H1 (cell line): ENCODE measurements at regions not wholly inside any gene's neighbourhood (a gene's known extent, or its start where the extent isn't known, plus 50 kb on each side); places are given as distances from the start of the nearest gene placed in this dataset.
A peak's percentile ranks its signal among the peaks of the same experiment; 100 is the strongest.

ENCODE experiments used
- CEBPB ChIP-seq: IDR thresholded peaks from 2 replicates; pipeline ENCODE4 v1.6.1; 2012; ENCODE audit warnings: low read depth, low read length
- CREB1 ChIP-seq: IDR thresholded peaks from 2 replicates; pipeline ENCODE4 v1.6.1; 2012; ENCODE audit warnings: inconsistent platforms
- CTCF ChIP-seq, 3 experiments: IDR thresholded peaks; 1 replicate in 2 of 3; 2 replicates in 1 of 3; pipeline versions ENCODE4 v1.5.1 to v1.6.1; 2011; ENCODE audit warnings: low read length in 3 of 3, mild to moderate bottlenecking in 3 of 3, inconsistent platforms in 2 of 3, low read depth in 1 of 3, moderate library complexity in 1 of 3; ENCODE audit not compliant: insufficient read depth in 1 of 3; ENCODE audit errors: control extremely low read depth in 1 of 3
- EZH2 ChIP-seq: fragments of 200-600 bp; sonication (generic); IDR thresholded peaks from 2 replicates; pipeline ENCODE4 v1.7.1; 2012; ENCODE audit warnings: low read depth, mild to moderate bottlenecking, moderate library complexity, low read length, inconsistent platforms; ENCODE audit not compliant: severe bottlenecking
- MAX ChIP-seq: IDR thresholded peaks from 2 replicates; pipeline ENCODE4 v1.6.1; 2012; ENCODE audit warnings: inconsistent platforms
- PHF8 ChIP-seq: fragments of 200-600 bp; sonication (generic); conservative IDR thresholded peaks from 2 replicates; pipeline ENCODE4 v1.7.1; 2012; ENCODE audit warnings: low read depth, mild to moderate bottlenecking, inconsistent platforms, low read length, moderate library complexity
- POLR2A ChIP-seq, 2 experiments: IDR thresholded peaks; 1 replicate in 1 of 2; 2 replicates in 1 of 2; pipeline ENCODE4 v1.6.1; 2011; ENCODE audit warnings: low read depth in 2 of 2, low read length in 2 of 2, mild to moderate bottlenecking in 2 of 2; ENCODE audit errors: control extremely low read depth in 1 of 2
- POLR2AphosphoS5 ChIP-seq: IDR thresholded peaks from 2 replicates; pipeline ENCODE4 v1.6.1; 2011; ENCODE audit warnings: low read depth, low read length
- RAD21 ChIP-seq, 2 experiments: IDR thresholded peaks in 1 of 2; conservative IDR thresholded peaks in 1 of 2; 2 replicates each; pipeline ENCODE4 v1.6.1; 2011; ENCODE audit warnings: low read depth in 2 of 2, low read length in 2 of 2, improper control_type of control experiment in 1 of 2, inconsistent platforms in 1 of 2, mild to moderate bottlenecking in 1 of 2, moderate library complexity in 1 of 2
- TEAD4 ChIP-seq: IDR thresholded peaks from 2 replicates; pipeline ENCODE4 v1.6.1; 2012; ENCODE audit warnings: low read depth, low read length, inconsistent platforms, mixed read lengths
- YY1 ChIP-seq: IDR thresholded peaks from 2 replicates; pipeline ENCODE4 v1.6.1; 2011; ENCODE audit warnings: low read depth, mild to moderate bottlenecking, low read length

- TF ChIP-seq YY1 (no peak), PHF8 (no peak), TEAD4 (peak; percentile 91), CTCF (IDR thresholded peaks at IDR 0.05; ENCODE audit: control extremely low read depth in 1 of 3, insufficient read depth in 1 of 3, low read depth in 1 of 3, low read length in 3 of 3) (no peak), POLR2A (IDR thresholded peaks at IDR 0.05; ENCODE audit: control extremely low read depth in 1 of 2, low read depth in 2 of 2, low read length in 2 of 2) (no peak), RAD21 (IDR thresholded peaks at IDR 0.05 in 1 of 2, conservative IDR thresholded peaks at IDR 0.05 in 1 of 2; ENCODE audit: low read depth in 2 of 2, low read length in 2 of 2) (no peak), POLR2AphosphoS5 (peak; percentile 97), CREB1 (no peak), EZH2 (no peak), MAX (0 out of 2 replicates have a peak, but pooled peaks have one; percentile 15), CEBPB (no peak)
Measured at GRCh38 chr9:86410281-86410680, 56.1 kb upstream of the TUT7 start.
